GM12865 (cell line): ENCODE measurements at regions not wholly inside any gene's neighbourhood (a gene's known extent, or its start where the extent isn't known, plus 50 kb on each side); places are given as distances from the start of the nearest gene placed in this dataset.

Experiments used
- DNase-seq: peaks from one replicate; pipeline ENCODE4 v3.0.0; 2010; ENCODE audit warnings: low read depth
- H3K4me3 ChIP-seq: 2 replicates; pipeline ENCODE4 v1.5.1; 2011; ENCODE audit warnings: mild to moderate bottlenecking, low read depth, low read length, control low read depth
- TF ChIP-seq, protein P1 (sequence below): IDR thresholded peaks from 2 replicates; pipeline ENCODE4 v1.5.1; 2011; ENCODE audit warnings: low read length, control low read depth, low read depth, inconsistent platforms; ENCODE audit not compliant: insufficient read depth; ENCODE audit errors: missing control alignments

DNA sequence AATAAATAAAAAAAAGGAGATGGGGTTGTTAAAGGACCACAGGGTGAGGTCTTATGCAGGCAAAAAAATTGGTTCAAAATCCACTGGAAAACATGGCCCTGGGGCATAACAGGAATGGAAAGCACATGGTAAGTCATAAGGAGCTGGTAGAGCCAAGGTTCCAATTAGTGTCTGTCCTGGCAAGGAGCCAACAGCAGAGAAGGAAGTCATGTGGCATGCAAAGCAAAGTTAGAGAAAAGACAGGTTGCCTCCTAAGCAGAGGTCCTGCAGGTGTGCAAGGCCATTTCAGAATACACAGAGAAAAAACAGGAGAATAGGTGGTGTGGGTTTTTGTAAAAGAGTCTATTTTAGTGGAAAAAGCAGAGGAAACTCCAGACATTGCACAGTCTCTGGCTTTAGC lies 1881.7 kb downstream of the ARAP2 start:
- TF ChIP-seq, protein P1, sequence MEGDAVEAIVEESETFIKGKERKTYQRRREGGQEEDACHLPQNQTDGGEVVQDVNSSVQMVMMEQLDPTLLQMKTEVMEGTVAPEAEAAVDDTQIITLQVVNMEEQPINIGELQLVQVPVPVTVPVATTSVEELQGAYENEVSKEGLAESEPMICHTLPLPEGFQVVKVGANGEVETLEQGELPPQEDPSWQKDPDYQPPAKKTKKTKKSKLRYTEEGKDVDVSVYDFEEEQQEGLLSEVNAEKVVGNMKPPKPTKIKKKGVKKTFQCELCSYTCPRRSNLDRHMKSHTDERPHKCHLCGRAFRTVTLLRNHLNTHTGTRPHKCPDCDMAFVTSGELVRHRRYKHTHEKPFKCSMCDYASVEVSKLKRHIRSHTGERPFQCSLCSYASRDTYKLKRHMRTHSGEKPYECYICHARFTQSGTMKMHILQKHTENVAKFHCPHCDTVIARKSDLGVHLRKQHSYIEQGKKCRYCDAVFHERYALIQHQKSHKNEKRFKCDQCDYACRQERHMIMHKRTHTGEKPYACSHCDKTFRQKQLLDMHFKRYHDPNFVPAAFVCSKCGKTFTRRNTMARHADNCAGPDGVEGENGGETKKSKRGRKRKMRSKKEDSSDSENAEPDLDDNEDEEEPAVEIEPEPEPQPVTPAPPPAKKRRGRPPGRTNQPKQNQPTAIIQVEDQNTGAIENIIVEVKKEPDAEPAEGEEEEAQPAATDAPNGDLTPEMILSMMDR: no peak
- no peak for DNase-seq
- no peak overlapping the region for H3K4me3 ChIP-seq

DNA sequence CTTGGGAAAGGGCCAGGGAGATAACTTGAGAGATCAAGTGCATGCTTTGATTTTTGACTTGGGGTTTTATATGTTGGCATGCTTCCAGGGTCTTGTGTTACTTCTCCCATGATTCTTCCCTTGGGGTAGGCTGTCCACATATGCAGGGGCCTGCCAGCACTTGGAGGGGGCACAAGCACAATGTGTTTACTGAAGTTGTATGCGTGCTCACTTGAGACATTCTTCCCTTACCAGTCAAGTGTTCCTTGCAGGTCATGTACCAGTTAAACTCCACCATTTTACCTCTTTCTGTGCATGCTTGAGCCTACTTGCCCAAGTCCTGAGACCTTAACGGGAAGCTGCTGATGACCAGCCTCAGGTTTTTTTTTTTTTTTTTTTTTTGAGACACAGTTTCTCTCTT lies 1880.5 kb downstream of the ARAP2 start:
- H3K4me3 ChIP-seq: no peak overlapping the region
- TF ChIP-seq, protein P1: no peak
- DNase-seq: no peak

DNA sequence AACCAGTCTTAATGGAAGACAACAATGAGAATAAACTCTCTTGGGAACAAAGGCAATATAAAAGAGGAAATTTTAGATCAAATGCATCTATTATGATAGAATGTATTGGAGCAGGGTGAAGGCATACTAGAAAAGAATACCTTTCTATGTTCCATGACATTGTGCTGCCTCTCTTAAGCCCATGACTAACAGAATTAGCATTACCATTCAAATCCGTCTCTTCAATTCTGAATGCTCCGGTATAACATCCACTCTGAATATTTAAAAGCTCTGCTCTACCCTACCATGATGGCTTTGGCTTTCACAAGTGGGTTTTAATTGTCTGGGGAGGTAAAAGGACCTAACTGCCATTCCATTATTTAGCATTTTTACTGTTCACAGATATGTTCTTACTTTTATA lies 1878.4 kb downstream of the ARAP2 start:
- TF ChIP-seq, protein P1: no peak
- H3K4me3 ChIP-seq: no peak overlapping the region
- no peak for DNase-seq

DNA sequence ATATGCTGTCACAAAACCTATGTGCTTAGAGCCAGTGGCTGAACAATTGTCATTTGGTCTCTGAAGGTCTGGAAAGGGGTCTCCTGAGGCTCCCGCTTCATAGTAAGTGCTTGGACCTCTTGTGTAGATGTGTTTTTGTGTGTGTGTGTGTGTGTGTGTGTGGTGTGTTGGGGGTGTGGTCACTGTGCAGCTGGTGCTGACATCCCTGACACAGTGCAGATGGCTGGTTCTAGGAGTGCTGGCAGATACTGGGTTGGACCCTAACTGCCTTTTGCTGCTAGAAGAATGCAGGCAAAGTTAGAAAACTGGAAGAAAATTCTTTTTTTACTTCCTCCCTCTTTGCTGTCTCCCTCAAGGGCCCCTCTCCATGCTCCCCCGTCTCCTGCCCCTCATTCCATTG lies 1872.6 kb downstream of the ARAP2 start:
- TF ChIP-seq, protein P1: no peak
- DNase-seq: no peak
- H3K4me3 ChIP-seq: no peak overlapping the region

DNA sequence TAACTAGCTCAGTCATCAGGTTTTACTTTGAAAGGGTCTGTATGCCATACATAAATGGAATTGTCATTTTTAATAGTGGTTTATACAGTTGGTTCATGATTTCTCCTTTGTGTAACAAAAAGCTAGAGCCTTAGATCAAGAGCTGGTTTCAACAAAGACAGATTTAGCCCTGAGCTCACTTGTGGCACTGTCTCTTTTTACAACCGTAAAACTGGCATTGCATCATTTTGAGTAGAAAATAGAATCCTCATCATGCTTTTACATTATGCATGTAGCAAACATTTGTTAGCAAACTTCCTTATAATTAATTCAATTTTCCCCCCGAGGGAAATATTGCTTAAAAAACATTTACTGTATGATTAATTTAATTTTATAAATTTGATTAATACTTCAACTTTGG lies 1871.5 kb downstream of the ARAP2 start:
- no peak for DNase-seq
- TF ChIP-seq, protein P1: no peak
- H3K4me3 ChIP-seq: no peak overlapping the region

DNA sequence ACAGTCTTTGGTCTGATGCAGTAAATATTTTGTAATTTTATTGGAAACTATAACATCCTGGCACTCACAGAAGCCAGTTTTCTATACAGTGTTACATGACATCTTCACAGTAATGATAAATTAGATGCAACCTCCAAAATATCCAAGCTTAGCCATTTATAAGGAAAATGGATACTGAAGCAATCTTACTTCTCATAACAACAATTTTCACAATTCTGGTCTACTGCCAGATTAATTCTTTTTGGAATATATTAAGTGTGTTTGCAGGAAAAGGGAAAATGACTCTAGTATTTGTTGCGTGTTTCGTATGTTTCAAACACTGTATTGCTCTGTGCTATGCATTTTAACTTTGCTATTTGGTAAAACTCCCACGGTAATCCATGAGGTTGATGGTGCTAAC lies 1870.9 kb downstream of the ARAP2 start:
- no peak for DNase-seq
- no peak overlapping the region for H3K4me3 ChIP-seq
- TF ChIP-seq, protein P1: no peak

DNA sequence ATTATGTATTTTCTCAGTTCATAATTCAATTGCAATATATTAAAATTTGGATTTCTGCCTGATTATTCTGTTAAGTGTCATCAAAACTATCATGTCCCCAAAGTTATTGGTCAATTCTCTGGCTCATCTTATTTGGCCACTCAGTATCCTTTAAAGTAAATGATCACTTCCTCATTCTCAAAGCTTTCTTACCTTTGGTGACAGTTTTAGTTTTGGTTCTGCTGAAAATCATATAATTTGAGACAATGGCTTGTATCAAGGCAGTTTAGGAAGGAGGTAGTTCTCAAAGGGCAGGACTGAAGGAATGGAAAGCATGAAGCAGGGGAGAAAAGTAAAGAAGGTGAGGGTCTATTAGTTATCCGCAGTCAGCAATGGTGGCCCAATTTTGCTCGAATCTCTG lies 1832.1 kb downstream of the ARAP2 start:
- H3K4me3 ChIP-seq: no peak overlapping the region
- TF ChIP-seq, protein P1: no peak
- DNase-seq: no peak
